Head of caudate nucleus (tissue), 42 donors: ENCODE measurements at regions not wholly inside any gene's neighbourhood (a gene's known extent, or its start where the extent isn't known, plus 50 kb on each side); places are given as distances from the start of the nearest gene placed in this dataset.
"Not testable (repeated sequence)": the region's sequence is repeated elsewhere in the genome, so short reads cannot be mapped to it uniquely, and the experiment has no call there.

Source experiments
- DNase-seq, 42 donors: peaks; one replicate each; pipeline versions ENCODE4 v3.0.0 to v3.0.0-alpha.2; 2020 to 2021; ENCODE audit warnings: mixed read lengths in 7 of 42
- intact Hi-C: fragments of 100-400 bp; cut with DNase I; formaldehyde crosslinking; loops from one replicate; pipeline ENCODE4 v1.15.0; 2022

- no peak for DNase-seq
- intact Hi-C loops, result no loop called here
Observed at GRCh38 chr2:121059651-121060649, 225.1 kb downstream of the TFCP2L1 start.

GRCh38 chr2:121061633-121062032 is 223.4 kb downstream of the TFCP2L1 start:
- intact Hi-C loops, result no loop called here
- no peak for DNase-seq

- intact Hi-C loops, result no loop called here
- no peak for DNase-seq
Observed at GRCh38 chr2:121063471-121063870, 221.5 kb downstream of the TFCP2L1 start.

GRCh38 chr2:121064186-121064585 is 220.8 kb downstream of the TFCP2L1 start:
- intact Hi-C loops, result no loop called here
- DNase-seq, result no peak

- intact Hi-C loops, result no loop called here
- no peak for DNase-seq
Observed at GRCh38 chr2:121065239-121065638, 219.8 kb downstream of the TFCP2L1 start.

GRCh38 chr2:121066526-121066925 is 218.5 kb downstream of the TFCP2L1 start:
- DNase-seq, result no peak
- intact Hi-C loops, result no loop called here

GRCh38 chr2:121068851-121069250 is 216.2 kb downstream of the TFCP2L1 start:
- DNase-seq, result no peak
- intact Hi-C loops, result no loop called here

GRCh38 chr2:121069434-121069969 is 215.5 kb downstream of the TFCP2L1 start:
- intact Hi-C loops, result no loop called here
- DNase-seq, result no peak

- intact Hi-C loops, DNase-seq: not testable (repeated sequence)
Observed at GRCh38 chr2:121070061-121070460, 214.9 kb downstream of the TFCP2L1 start.

GRCh38 chr2:121071034-121071504 is 213.9 kb downstream of the TFCP2L1 start:
- peak in 41 of 42 donors; percentile 41 to 88 (median 73) for DNase-seq
- intact Hi-C loops, result no loop called here

- intact Hi-C loops, result no loop called here
Observed at GRCh38 chr2:121072784-121073183, 212.2 kb downstream of the TFCP2L1 start.

GRCh38 chr2:121073320-121074210 is 211.4 kb downstream of the TFCP2L1 start:
- intact Hi-C loops, result loop anchor here (2.0 kb wide), 1 partner anchor 379 kb away; no protein-coding TSS in a partner anchor
- DNase-seq, result no peak

More at GRCh38 chr2:121072784-121073183, 212.2 kb downstream of the TFCP2L1 start:
- DNase-seq, result no peak

- intact Hi-C loops, result loop anchor here (2.0 kb wide), 1 partner anchor 380 kb away; no protein-coding TSS in a partner anchor
- no peak for DNase-seq
Observed at GRCh38 chr2:121074293-121074932, 210.6 kb downstream of the TFCP2L1 start.

- intact Hi-C loops, result loop anchor here (2.0 kb wide), 1 partner anchor 380 kb away; no protein-coding TSS in a partner anchor
- DNase-seq, result peak in 8 of 42 donors; percentile 20 to 62 (median 42)
Observed at GRCh38 chr2:121075006-121075551, 209.9 kb downstream of the TFCP2L1 start.

- intact Hi-C loops, result loop anchor here (2.0 kb wide), 1 partner anchor 381 kb away; no protein-coding TSS in a partner anchor
Observed at GRCh38 chr2:121075641-121076497, 209.1 kb downstream of the TFCP2L1 start.

GRCh38 chr2:121076498-121076820 is 208.5 kb downstream of the TFCP2L1 start:
- intact Hi-C loops, result no loop called here
- no peak for DNase-seq

More at GRCh38 chr2:121075641-121076497, 209.1 kb downstream of the TFCP2L1 start:
- peak in 29 of 42 donors; percentile 12 to 76 (median 39) for DNase-seq

- intact Hi-C loops, result no loop called here
- peak in 34 of 42 donors; percentile 20 to 76 (median 43) for DNase-seq
Observed at GRCh38 chr2:121076885-121077549, 208.0 kb downstream of the TFCP2L1 start.
